Thymus (tissue), 11 donors: ENCODE measurements at regions not wholly inside any gene's neighbourhood (a gene's known extent, or its start where the extent isn't known, plus 50 kb on each side); places are given as distances from the start of the nearest gene placed in this dataset.

Source experiments
- DNase-seq, 9 donors: peaks; one replicate each; pipeline ENCODE4 v3.0.0-alpha.2; 2013; ENCODE audit warnings: low spot score in 9 of 9, low read depth in 6 of 9, missing footprints in 1 of 9
- H3K27ac ChIP-seq, 2 donors: one replicate each; pipeline ENCODE4 v1.5.1; 2013; ENCODE audit warnings: control low read depth in 1 of 2, low read depth in 1 of 2, low read length in 1 of 2, mild to moderate bottlenecking in 1 of 2, moderate library complexity in 1 of 2
- H3K27me3 ChIP-seq, 2 donors: one replicate each; pipeline ENCODE4 v1.5.1; 2013; ENCODE audit warnings: low read length in 1 of 2; ENCODE audit not compliant: control insufficient read depth in 2 of 2, insufficient read depth in 1 of 2
- H3K36me3 ChIP-seq, 2 donors: one replicate each; pipeline ENCODE4 v1.5.1; 2013; ENCODE audit warnings: low read length in 1 of 2, mild to moderate bottlenecking in 1 of 2, moderate library complexity in 1 of 2; ENCODE audit not compliant: control insufficient read depth in 2 of 2, insufficient read depth in 2 of 2
- H3K4me1 ChIP-seq, 2 donors: one replicate each; pipeline ENCODE4 v1.5.1; 2013; ENCODE audit warnings: low read length in 2 of 2; ENCODE audit not compliant: control insufficient read depth in 2 of 2, insufficient read depth in 2 of 2
- H3K4me3 ChIP-seq, 2 donors: one replicate each; pipeline ENCODE4 v1.5.1; 2013; ENCODE audit warnings: low read length in 2 of 2, control low read depth in 1 of 2, mild to moderate bottlenecking in 1 of 2
- H3K9me3 ChIP-seq, 2 donors: one replicate each; pipeline ENCODE4 v1.5.1; 2013; ENCODE audit warnings: low read length in 1 of 2, mild to moderate bottlenecking in 1 of 2; ENCODE audit not compliant: control insufficient read depth in 2 of 2, insufficient read depth in 1 of 2
- WGBS: extraction: QIAGEN DNeasy Blood & Tissue Kit; methylation state at CpG from one replicate; pipeline ENCODE4 v1.1.7; 2013; 5-methylcytosine and 5-hydroxymethylcytosine counted together
- donor health status: healthy.

DNA sequence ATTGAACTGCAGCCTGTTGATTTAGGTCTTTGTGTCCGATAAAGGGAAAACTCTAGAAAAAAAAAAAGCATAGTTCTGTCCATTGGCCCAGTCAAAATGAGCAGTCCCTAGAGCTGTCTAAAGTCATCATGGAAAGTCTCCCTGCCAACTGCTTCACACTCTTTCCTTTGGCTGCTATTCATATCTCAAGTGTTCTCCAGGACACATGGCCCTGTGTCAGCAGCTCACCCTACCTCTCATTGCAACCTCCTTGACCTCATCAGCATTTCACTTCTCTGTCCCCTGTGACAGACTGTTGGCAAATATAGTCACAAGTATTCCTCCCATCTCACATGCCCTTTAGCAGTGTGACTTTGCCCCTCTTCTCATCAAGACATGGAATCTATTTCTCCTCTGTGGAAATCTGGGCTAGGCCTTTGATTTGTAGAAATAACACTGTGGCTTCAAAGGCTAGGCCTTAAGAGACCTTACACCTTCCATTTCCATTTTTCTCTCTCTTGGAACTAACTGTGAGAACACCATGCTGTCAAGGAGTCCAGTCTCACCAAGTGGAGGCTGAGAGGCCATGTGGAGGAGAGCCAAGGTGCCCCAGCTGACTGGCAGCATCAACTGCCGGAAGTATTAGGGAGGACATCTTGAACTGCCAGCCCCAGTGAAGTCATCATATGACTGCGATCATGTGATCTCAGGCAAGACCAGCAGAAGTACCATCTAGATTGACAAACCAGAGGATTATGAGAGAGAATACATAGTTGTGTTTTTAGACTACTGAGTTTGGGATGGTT lies 149.4 kb upstream of the TARS1 start:
- Histone ChIP-seq H3K4me3 (no peak overlapping the region), H3K27ac (no peak overlapping the region), H3K4me1 (no peaks in the 10 kb centered on the region), H3K36me3 (no peaks in the 10 kb centered on the region), H3K9me3 (no peaks in the 10 kb centered on the region), H3K27me3 (no peaks in the 10 kb centered on the region)
- WGBS: 79% methylated on average over 3 of the region's 3 CpGs
- DNase-seq: no peak

DNA sequence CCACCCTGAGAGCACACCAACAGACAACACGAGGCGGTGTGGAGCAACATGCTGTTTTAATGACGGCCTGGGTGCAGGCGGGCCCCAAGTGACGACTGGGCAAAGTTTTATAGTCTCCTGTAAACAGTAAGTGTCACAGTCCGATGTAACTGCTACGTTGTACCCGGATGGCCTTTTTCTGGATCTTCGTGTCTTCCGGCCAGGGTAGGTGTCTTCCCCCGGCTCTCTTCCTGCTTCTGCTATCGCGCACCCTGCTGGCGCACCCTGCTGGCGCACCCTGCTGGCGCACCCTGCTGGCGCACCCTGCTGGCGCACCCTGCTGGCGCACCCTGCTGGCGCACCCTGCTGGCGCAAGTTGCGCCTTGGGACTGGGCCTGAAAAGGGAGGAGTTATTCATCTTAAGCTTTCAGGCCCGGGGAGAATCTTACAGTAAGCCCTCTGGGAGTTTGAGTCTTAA lies 143.0 kb upstream of the TARS1 start:
- 99% methylated on average over 23 of the region's 23 CpGs for WGBS

DNA sequence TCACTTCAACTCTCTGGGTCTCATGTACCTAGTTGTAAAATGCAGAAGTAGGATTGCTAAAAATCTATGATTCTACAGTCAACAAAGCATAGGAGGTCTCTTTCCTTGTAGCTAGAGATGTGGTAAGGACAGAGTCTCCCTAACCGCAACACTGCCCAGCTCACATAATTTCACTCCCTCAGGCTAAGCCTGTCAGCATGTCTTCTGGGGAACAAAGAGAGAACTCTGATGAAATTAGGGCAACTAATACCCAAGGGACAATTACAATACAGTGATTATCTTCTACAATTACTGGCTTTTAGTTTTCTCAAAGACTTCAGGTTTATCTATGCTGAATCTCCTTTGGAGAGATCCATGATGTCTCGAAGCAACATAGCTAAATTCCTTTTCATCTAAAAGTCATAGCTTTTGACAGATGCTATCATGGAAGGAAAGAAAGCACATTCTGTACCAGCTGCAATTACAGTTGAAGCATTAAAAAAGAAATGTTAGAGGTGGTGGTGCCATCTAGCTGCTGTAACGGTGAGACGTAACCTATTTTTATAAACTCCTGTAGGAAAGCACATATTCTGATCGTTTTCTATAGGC lies 141.1 kb upstream of the TARS1 start:
- no peak overlapping the region for H3K4me3 ChIP-seq
- WGBS: 9% methylated on average over 5 of the region's 5 CpGs
- H3K27me3 ChIP-seq: no peaks in the 10 kb centered on the region
- no peak overlapping the region for H3K27ac ChIP-seq
- H3K4me1 ChIP-seq: no peaks in the 10 kb centered on the region
- H3K36me3 ChIP-seq: no peaks in the 10 kb centered on the region
- peaks cover 0 to 6% of the 10 kb centered on the region in 2 donors for H3K9me3 ChIP-seq
- peak in 6 of 9 donors; percentile 8 to 49 (median 30) for DNase-seq

More for the DNA sequence above, 143.0 kb upstream of the TARS1 start:
- H3K4me3 ChIP-seq: no peak overlapping the region
- H3K27ac ChIP-seq: no peak overlapping the region
- peaks cover 0 to 6% of the 10 kb centered on the region in 2 donors for H3K9me3 ChIP-seq
- H3K36me3 ChIP-seq: no peaks in the 10 kb centered on the region
- DNase-seq: no peak
- H3K4me1 ChIP-seq: no peaks in the 10 kb centered on the region
- H3K27me3 ChIP-seq: no peaks in the 10 kb centered on the region

DNA sequence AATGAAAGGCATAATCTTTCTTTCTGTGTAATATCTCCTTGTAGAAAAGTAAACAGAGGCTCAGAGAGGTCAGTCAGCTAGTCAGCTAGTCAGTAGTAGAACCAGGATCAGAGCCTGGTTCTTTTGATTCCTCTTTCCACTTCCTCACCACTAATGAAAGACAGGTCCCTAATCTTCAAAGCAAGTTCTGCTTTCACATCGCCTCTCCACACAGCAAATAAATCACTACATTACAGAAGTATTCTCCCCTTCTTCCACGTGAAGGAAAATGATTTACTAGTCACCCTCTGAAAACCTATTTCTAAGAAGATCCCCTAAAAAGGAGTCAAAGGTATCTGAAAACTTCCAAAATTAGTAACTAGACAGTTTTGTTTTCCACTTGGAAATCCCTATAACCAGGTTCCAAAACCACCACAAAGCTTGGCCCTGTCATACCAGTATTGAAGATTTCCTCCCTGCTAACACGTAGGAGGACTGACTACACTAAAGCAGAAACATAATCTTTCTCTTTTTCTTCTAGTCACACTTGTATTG lies 140.5 kb upstream of the TARS1 start:
- WGBS: 7% methylated on average over 3 of the region's 3 CpGs
- Histone ChIP-seq H3K4me3 (no peak overlapping the region), H3K36me3 (no peaks in the 10 kb centered on the region), H3K9me3 (peaks cover 0 to 6% of the 10 kb centered on the region in 2 donors), H3K27me3 (no peaks in the 10 kb centered on the region), H3K27ac (no peak overlapping the region), H3K4me1 (no peaks in the 10 kb centered on the region)
- peak in 1 of 9 donors; percentile 8 for DNase-seq

DNA sequence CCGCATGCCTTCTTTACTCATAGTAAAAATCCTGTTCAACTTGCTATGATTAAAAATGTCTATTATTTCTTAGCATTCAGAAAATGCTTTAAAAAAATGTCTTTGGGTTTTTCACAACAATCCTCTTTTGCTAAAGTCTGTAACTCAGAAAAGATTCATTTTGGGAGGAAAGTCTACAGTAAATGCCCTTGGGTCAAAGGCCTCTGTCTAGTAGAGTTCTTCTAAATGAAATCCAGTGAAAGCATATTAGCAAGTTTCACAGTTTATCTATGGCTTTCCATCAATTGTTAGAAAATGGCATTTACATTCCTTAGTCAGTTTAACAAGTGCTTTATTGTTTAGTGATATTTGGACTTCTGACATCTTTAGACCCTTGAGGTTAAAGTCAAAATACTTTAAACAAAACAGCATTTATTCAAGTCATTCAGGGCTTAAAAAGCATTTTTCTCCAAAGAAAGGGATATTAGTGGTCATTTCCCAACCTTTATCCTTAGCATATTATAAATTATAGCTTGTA lies 137.1 kb upstream of the TARS1 start:
- Histone ChIP-seq H3K27me3 (no peaks in the 10 kb centered on the region), H3K27ac (no peak overlapping the region), H3K36me3 (no peaks in the 10 kb centered on the region), H3K4me1 (no peaks in the 10 kb centered on the region), H3K4me3 (no peak overlapping the region), H3K9me3 (no peaks in the 10 kb centered on the region)
- no peak for DNase-seq
- WGBS: 100% methylated on average over 1 of the region's 1 CpG

DNA sequence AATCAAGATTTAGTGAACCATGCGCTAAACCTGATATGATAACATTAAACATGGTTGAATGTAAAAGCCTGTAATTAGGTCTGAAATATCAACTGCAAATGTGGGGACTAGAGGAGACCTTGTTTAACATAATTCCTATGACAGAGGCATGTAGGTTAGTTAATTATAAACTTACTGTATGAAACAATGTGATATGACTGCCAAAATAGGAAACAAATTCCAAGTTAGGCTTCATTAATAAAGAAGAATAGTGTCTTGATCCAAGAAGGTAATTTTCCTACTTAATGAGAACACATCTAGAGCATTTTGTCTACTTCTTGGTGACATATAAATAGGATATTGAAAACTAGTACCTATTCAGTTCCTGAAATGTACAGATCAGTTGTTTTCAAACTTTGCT lies 136.2 kb upstream of the TARS1 start:
- DNase-seq: no peak
- H3K27ac ChIP-seq: no peak overlapping the region
- H3K27me3 ChIP-seq: no peaks in the 10 kb centered on the region
- H3K9me3 ChIP-seq: no peaks in the 10 kb centered on the region
- no peaks in the 10 kb centered on the region for H3K36me3 ChIP-seq
- H3K4me3 ChIP-seq: no peak overlapping the region
- no peaks in the 10 kb centered on the region for H3K4me1 ChIP-seq
- WGBS: 100% methylated on average over 1 of the region's 1 CpG

DNA sequence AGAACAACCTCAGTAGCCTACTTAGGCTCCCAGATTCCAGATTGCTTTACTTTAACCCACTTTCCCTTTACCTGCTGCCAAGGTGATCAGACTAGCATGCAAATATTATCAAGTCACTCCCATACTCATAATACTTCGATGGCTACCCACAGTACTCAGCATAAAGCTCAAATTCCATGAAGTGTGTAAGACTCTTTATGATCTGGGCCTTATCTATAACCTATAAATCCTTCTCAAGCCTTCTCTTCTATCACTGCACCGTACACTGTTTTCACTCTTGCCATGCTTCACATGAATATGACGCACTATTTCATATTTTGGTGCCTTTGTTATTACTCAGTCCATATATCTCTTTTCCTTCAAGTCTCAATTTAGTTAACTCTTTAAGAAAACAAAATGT lies 135.2 kb upstream of the TARS1 start:
- 95% methylated on average over 3 of the region's 3 CpGs for WGBS
- Histone ChIP-seq H3K4me1 (no peaks in the 10 kb centered on the region), H3K4me3 (no peak overlapping the region), H3K9me3 (no peaks in the 10 kb centered on the region), H3K36me3 (no peaks in the 10 kb centered on the region), H3K27ac (no peak overlapping the region), H3K27me3 (no peaks in the 10 kb centered on the region)
- DNase-seq: no peak

DNA sequence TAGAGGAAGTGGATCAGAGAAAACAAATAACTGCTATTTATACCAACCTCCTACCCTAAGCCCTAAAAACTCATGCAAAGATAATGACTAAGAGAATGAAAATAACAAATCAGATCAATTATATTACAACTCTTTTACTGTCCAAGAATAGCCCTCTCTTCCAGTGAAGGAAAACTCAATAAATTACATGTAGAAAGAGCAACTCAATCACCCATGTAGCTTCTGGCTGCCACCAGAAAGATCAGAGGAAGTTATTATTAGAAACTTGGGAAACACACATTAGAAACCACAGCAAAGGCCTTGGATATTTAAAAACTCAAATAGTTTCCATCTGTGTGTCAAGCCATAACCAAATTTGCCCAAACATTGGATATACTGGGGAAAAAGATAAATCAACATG lies 134.0 kb upstream of the TARS1 start:
- H3K4me1 ChIP-seq: no peaks in the 10 kb centered on the region
- no peaks in the 10 kb centered on the region for H3K36me3 ChIP-seq
- H3K9me3 ChIP-seq: no peaks in the 10 kb centered on the region
- H3K4me3 ChIP-seq: no peak overlapping the region
- DNase-seq: no peak
- no peaks in the 10 kb centered on the region for H3K27me3 ChIP-seq
- no peak overlapping the region for H3K27ac ChIP-seq

DNA sequence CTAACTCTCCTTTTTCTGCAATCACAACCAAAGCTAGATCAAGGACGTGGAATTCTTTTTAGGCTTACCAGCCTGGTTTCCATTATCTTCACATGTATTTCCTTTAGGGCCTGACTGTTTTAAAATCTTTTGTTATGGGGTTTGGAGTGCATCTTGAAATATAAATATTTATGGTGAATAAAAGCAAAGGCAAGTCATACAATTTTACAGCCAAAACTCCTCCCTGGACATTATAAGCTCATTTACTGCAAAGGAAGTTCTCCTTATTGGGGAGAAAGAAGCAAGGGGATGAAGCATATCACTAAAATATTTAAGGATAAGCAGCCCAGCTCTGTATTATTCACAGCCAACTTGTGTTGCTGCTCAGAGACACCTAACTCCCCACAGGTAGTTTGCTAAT lies 132.2 kb upstream of the TARS1 start:
- no peaks in the 10 kb centered on the region for H3K4me1 ChIP-seq
- no peaks in the 10 kb centered on the region for H3K9me3 ChIP-seq
- 97% methylated on average over 1 of the region's 1 CpG for WGBS
- no peak overlapping the region for H3K4me3 ChIP-seq
- no peak for DNase-seq
- H3K36me3 ChIP-seq: no peaks in the 10 kb centered on the region
- no peak overlapping the region for H3K27ac ChIP-seq
- H3K27me3 ChIP-seq: no peaks in the 10 kb centered on the region
